ENCODE measurements at regions not wholly inside any gene's neighbourhood (a gene's known extent, or its start where the extent isn't known, plus 50 kb on each side); places are given as distances from the start of the nearest gene placed in this dataset.
"Not testable (repeated sequence)": the region's sequence is repeated elsewhere in the genome, so short reads cannot be mapped to it uniquely, and the experiment has no call there.

- DNase-seq, result no peak
These were observed 634.1 kb downstream of the ACTR3B start for GRCh38 chr7:153393666-153394065.

GRCh38 chr7:153396475-153396874 is 636.9 kb downstream of the ACTR3B start:
- DNase-seq, result no peak

- DNase-seq, result no peak
These were observed 637.9 kb downstream of the ACTR3B start for GRCh38 chr7:153397459-153397858.

GRCh38 chr7:153397906-153398305 is 638.4 kb downstream of the ACTR3B start:
- no peak for DNase-seq

- no peak for DNase-seq
These were observed 638.8 kb downstream of the ACTR3B start for GRCh38 chr7:153398370-153398769.

GRCh38 chr7:153398789-153399553 is 639.4 kb downstream of the ACTR3B start:
- no peak for DNase-seq

GRCh38 chr7:153399554-153399940 is 640.0 kb downstream of the ACTR3B start:
- DNase-seq, result no peak

- no peak for DNase-seq
These were observed 641.4 kb downstream of the ACTR3B start for GRCh38 chr7:153400735-153401593.

GRCh38 chr7:153401795-153402720 is 642.5 kb downstream of the ACTR3B start:
- no peak for DNase-seq

GRCh38 chr7:153402721-153403541 is 643.4 kb downstream of the ACTR3B start:
- DNase-seq, result no peak

GRCh38 chr7:153404124-153404523 is 644.6 kb downstream of the ACTR3B start:
- no peak for DNase-seq

GRCh38 chr7:153404781-153405279 is 645.3 kb downstream of the ACTR3B start:
- DNase-seq, result no peak

- DNase-seq, result no peak
These were observed 646.3 kb upstream of the DPP6 start for GRCh38 chr7:153405704-153406485.

- DNase-seq, result no peak
These were observed 645.7 kb upstream of the DPP6 start for GRCh38 chr7:153406486-153406872.

GRCh38 chr7:153407291-153408046 is 644.7 kb upstream of the DPP6 start:
- no peak for DNase-seq

GRCh38 chr7:153408360-153409335 is 643.5 kb upstream of the DPP6 start:
- no peak for DNase-seq

GRCh38 chr7:153409567-153410342 is 642.4 kb upstream of the DPP6 start:
- not testable (repeated sequence) for DNase-seq

- not testable (repeated sequence) for DNase-seq
These were observed 641.1 kb upstream of the DPP6 start for GRCh38 chr7:153410997-153411642.

Data from NCI-H1092 (cell line).